RWPE2 (cell line): ENCODE measurements at regions not wholly inside any gene's neighbourhood (a gene's known extent, or its start where the extent isn't known, plus 50 kb on each side); places are given as distances from the start of the nearest gene placed in this dataset.
A peak's percentile ranks its signal among the peaks of the same experiment; 100 is the strongest.

Experiments
- ATAC-seq: fragments of 200-7000 bp; cut with Tn5 transposase; 3 replicates; pipeline ENCODE4 v1.9.1; 2021; ENCODE audit warnings: low read depth
- DNase-seq: peaks from one replicate; pipeline ENCODE4 v3.0.0-alpha.2; 2020; ENCODE audit warnings: low spot score
- H3K27ac ChIP-seq: fragments of 450-650 bp; 2 replicates; pipeline ENCODE4 v1.5.1; 2017; ENCODE audit warnings: mild to moderate bottlenecking; ENCODE audit not compliant: poor library complexity, severe bottlenecking
- H3K27me3 ChIP-seq: fragments of 250-450 bp; sonication (Bioruptor Pico); 2 replicates; pipeline ENCODE4 v1.5.1; 2021; ENCODE audit warnings: mild to moderate bottlenecking, moderate library complexity; ENCODE audit not compliant: insufficient read depth, poor library complexity, severe bottlenecking
- H3K36me3 ChIP-seq: fragments of 250-450 bp; sonication (Bioruptor Pico); 2 replicates; pipeline ENCODE4 v1.5.1; 2020; ENCODE audit warnings: low read depth, mild to moderate bottlenecking, moderate library complexity
- H3K4me1 ChIP-seq: fragments of 250-450 bp; sonication (Bioruptor Pico); 2 replicates; pipeline ENCODE4 v1.5.1; 2021; ENCODE audit warnings: mild to moderate bottlenecking, moderate library complexity; ENCODE audit not compliant: insufficient read depth, poor library complexity, severe bottlenecking
- H3K4me3 ChIP-seq: fragments of 250-450 bp; sonication (Bioruptor Pico); 2 replicates; pipeline ENCODE4 v1.5.1; 2021; ENCODE audit warnings: mild to moderate bottlenecking, moderate library complexity; ENCODE audit not compliant: severe bottlenecking
- H3K9me3 ChIP-seq: fragments of 250-450 bp; sonication (Bioruptor Pico); 2 replicates; pipeline ENCODE4 v1.5.1; 2021; ENCODE audit warnings: mild to moderate bottlenecking, moderate library complexity; ENCODE audit not compliant: severe bottlenecking
- TF ChIP-seq, protein P1 (sequence below): fragments of 450-650 bp; IDR thresholded peaks from one replicate; pipeline ENCODE4 v1.5.1; 2017; ENCODE audit warnings: mild to moderate bottlenecking, moderate library complexity; ENCODE audit not compliant: poor library complexity, severe bottlenecking

DNA sequence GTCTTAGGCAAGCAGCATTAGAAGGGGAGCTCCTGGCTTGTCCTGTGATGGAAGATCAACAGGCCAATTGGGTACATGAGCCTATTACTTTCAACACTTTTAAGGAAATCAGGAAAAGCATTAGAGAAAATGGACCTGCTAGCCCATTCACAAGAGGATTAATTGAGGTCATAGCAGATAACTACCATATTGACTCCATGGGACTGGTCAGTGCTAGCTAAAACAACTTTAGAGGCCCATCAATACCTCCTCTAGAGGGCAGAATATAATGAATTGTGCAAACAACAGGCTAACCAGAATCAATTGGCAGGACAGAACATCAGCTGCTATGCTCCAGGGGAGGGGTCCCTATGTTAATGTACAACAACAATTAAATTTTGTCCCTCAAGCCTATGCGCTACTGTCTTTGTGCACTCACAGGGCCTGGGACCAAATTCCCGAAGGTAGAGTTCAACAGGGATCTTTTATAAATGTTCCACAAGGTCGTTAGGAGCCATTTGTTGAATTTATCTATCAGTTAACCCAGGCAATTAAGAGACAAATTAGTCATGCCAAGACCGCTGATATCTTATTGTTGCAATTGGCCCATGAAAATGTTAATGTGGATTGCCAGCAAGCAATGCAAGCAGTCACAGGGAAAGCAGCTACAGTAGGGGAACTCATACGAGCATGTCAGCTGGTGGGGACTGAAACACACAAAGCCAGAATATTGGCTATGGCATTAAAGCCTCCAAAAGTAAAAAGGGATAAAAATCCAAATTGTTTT, 106.6 kb upstream of the BTN3A2 start:
- no peak overlapping the region for H3K4me3 ChIP-seq
- DNase-seq = no peak
- no peak for ATAC-seq
- H3K4me1 ChIP-seq = peaks cover 2% of the 10 kb centered on the region
- H3K27ac ChIP-seq = no peak overlapping the region
- no peaks in the 10 kb centered on the region for H3K9me3 ChIP-seq
- TF ChIP-seq, protein P1, sequence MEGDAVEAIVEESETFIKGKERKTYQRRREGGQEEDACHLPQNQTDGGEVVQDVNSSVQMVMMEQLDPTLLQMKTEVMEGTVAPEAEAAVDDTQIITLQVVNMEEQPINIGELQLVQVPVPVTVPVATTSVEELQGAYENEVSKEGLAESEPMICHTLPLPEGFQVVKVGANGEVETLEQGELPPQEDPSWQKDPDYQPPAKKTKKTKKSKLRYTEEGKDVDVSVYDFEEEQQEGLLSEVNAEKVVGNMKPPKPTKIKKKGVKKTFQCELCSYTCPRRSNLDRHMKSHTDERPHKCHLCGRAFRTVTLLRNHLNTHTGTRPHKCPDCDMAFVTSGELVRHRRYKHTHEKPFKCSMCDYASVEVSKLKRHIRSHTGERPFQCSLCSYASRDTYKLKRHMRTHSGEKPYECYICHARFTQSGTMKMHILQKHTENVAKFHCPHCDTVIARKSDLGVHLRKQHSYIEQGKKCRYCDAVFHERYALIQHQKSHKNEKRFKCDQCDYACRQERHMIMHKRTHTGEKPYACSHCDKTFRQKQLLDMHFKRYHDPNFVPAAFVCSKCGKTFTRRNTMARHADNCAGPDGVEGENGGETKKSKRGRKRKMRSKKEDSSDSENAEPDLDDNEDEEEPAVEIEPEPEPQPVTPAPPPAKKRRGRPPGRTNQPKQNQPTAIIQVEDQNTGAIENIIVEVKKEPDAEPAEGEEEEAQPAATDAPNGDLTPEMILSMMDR = peak; percentile 21
- H3K36me3 ChIP-seq = no peaks in the 10 kb centered on the region
- no peaks in the 10 kb centered on the region for H3K27me3 ChIP-seq

GRCh38 chr6:26260110-26260637, 104.8 kb upstream of the BTN3A2 start:
- no peaks in the 10 kb centered on the region for H3K27me3 ChIP-seq
- TF ChIP-seq, protein P1 = no peak
- no peaks in the 10 kb centered on the region for H3K36me3 ChIP-seq
- H3K9me3 ChIP-seq = no peaks in the 10 kb centered on the region
- H3K27ac ChIP-seq = no peak overlapping the region
- H3K4me3 ChIP-seq = no peak overlapping the region
- H3K4me1 ChIP-seq = no peaks in the 10 kb centered on the region
- no peak for DNase-seq
- no peak for ATAC-seq

- no peaks in the 10 kb centered on the region for H3K9me3 ChIP-seq
- TF ChIP-seq, protein P1 = no peak
- no peak for ATAC-seq
- H3K4me1 ChIP-seq = no peaks in the 10 kb centered on the region
- no peak overlapping the region for H3K27ac ChIP-seq
- no peak overlapping the region for H3K4me3 ChIP-seq
- no peak for DNase-seq
- H3K36me3 ChIP-seq = no peaks in the 10 kb centered on the region
- no peaks in the 10 kb centered on the region for H3K27me3 ChIP-seq
These were observed 104.1 kb upstream of the BTN3A2 start for GRCh38 chr6:26260725-26261490.

DNA sequence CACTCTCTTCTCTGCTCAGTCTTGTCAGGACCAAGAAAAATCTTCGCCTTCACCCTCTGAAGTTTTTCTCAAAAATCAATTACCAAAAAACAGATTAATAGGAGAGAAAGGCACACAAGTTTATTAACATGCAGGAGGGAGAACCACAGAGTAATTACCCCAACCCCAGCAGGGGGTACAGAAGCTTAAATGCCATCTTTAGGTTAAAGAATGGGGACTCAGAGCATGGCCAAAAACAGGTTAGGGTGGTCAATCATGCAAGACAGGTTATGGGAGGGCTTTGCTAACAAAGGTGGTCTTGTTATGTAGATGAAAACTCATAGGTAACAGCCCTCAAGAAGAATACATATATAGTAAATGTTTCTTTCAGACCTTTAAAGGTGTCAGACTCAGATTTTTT, 100.5 kb upstream of the BTN3A2 start:
- ATAC-seq (no peak), DNase-seq (no peak)
- Histone ChIP-seq H3K36me3 (no peaks in the 10 kb centered on the region), H3K9me3 (no peaks in the 10 kb centered on the region), H3K27me3 (no peaks in the 10 kb centered on the region), H3K4me1 (peaks cover 6% of the 10 kb centered on the region), H3K27ac (no peak overlapping the region), H3K4me3 (no peak overlapping the region)
- TF ChIP-seq, protein P1 = no peak
